SK-N-SH (cell line): ENCODE measurements at regions not wholly inside any gene's neighbourhood (a gene's known extent, or its start where the extent isn't known, plus 50 kb on each side); places are given as distances from the start of the nearest gene placed in this dataset.

Experiments
- CTCF ChIA-PET: fragments of 300-600, 350-600 bp; formaldehyde crosslinking; extraction: SDS; loops from one replicate; lab custom pipeline; 2021; lab: Yijun Ruan, JAX
- POLR2A ChIA-PET: fragments of 350-600 bp; sonication (Branson Sonifier 250); formaldehyde crosslinking; extraction: SDS; loops from one replicate; lab custom pipeline; 2020; ENCODE audit warnings: antibody characterized with exemption, inconsistent platforms; lab: Yijun Ruan, JAX
- DNase-seq: peaks from one replicate; pipeline ENCODE4 v3.0.0; 2012
- H2AFZ ChIP-seq: fragments of 200-600 bp; sonication (generic); 2 replicates; pipeline ENCODE4 v1.8.1; 2016; ENCODE audit warnings: antibody characterized with exemption, mild to moderate bottlenecking, low read depth
- H3F3A ChIP-seq: fragments of 200-600 bp; sonication (generic); replicated peaks from 2 replicates; pipeline ENCODE3; 2016; ENCODE audit warnings: antibody characterized with exemption, mild to moderate bottlenecking; ENCODE audit not compliant: insufficient read depth
- H3K27ac ChIP-seq, 2 experiments: fragments of 200-500 bp in 1 of 2; fragments of 200-600 bp in 1 of 2; sonication (Bioruptor generic) in 1 of 2; sonication (generic), shearing (Covaris generic) in 1 of 2; 2 replicates each; pipeline versions ENCODE4 v1.5.1 to v1.6.1; 2014 to 2016; ENCODE audit warnings: low read depth in 2 of 2, inconsistent platforms in 1 of 2, low read length in 1 of 2, mild to moderate bottlenecking in 1 of 2, mixed read lengths in 1 of 2
- H3K27me3 ChIP-seq: fragments of 200-600 bp; sonication (generic), shearing (Covaris generic); 2 replicates; pipeline ENCODE4 v1.6.1; 2016; ENCODE audit warnings: mixed run types; ENCODE audit not compliant: insufficient read depth
- H3K36me3 ChIP-seq, 2 experiments: fragments of 200-500 bp in 1 of 2; fragments of 200-600 bp in 1 of 2; sonication (Bioruptor generic) in 1 of 2; sonication (generic) in 1 of 2; replicated peaks in 1 of 2; 2 replicates each; pipeline versions ENCODE3 to v1.5.1; 2014 to 2016; ENCODE audit warnings: low read length in 1 of 2, mild to moderate bottlenecking in 1 of 2; ENCODE audit not compliant: insufficient read depth in 2 of 2, control insufficient read depth in 1 of 2
- H3K4me1 ChIP-seq, 2 experiments: fragments of 200-500 bp in 1 of 2; fragments of 200-600 bp in 1 of 2; sonication (Bioruptor generic) in 1 of 2; sonication (generic), shearing (Covaris generic) in 1 of 2; 2 replicates each; pipeline versions ENCODE4 v1.5.1 to v1.6.1; 2014 to 2016; ENCODE audit warnings: low read depth in 1 of 2, low read length in 1 of 2, mixed run types in 1 of 2; ENCODE audit not compliant: insufficient read depth in 2 of 2, control insufficient read depth in 1 of 2
- H3K4me2 ChIP-seq: fragments of 200-600 bp; sonication (generic), shearing (Covaris generic); 2 replicates; pipeline ENCODE4 v1.6.1; 2017; ENCODE audit warnings: mixed run types
- H3K4me3 ChIP-seq, 2 experiments: fragments of 200-500 bp in 1 of 2; fragments of 200-600 bp in 1 of 2; sonication (Bioruptor generic) in 1 of 2; sonication (generic), shearing (Covaris generic) in 1 of 2; 2 replicates each; pipeline versions ENCODE4 v1.5.1 to v1.8.1; 2014 to 2016; ENCODE audit warnings: low read depth in 2 of 2, inconsistent platforms in 1 of 2, low read length in 1 of 2, mild to moderate bottlenecking in 1 of 2, mixed read lengths in 1 of 2, moderate library complexity in 1 of 2
- H3K79me2 ChIP-seq: fragments of 200-600 bp; sonication (generic); 2 replicates; pipeline ENCODE4 v1.8.1; 2017; ENCODE audit warnings: mild to moderate bottlenecking; ENCODE audit not compliant: insufficient read depth
- H3K9ac ChIP-seq: fragments of 200-600 bp; sonication (generic); 2 replicates; pipeline ENCODE4 v1.6.1; 2017; ENCODE audit warnings: mixed run types
- H3K9me2 ChIP-seq: fragments of 200-600 bp; sonication (generic); 2 replicates; pipeline ENCODE4 v1.6.1; 2017; ENCODE audit warnings: mixed run types
- H3K9me3 ChIP-seq: fragments of 200-600 bp; sonication (generic); 2 replicates; pipeline ENCODE4 v1.6.1; 2017; ENCODE audit warnings: mixed run types, mild to moderate bottlenecking, moderate library complexity
- H4K20me1 ChIP-seq: fragments of 200-600 bp; sonication (generic); 2 replicates; pipeline ENCODE4 v1.6.1; 2017; ENCODE audit warnings: mild to moderate bottlenecking, mixed run types; ENCODE audit not compliant: insufficient read depth
- EP300 ChIP-seq, 2 experiments: IDR thresholded peaks; 2 replicates each; pipeline versions ENCODE4 v1.4.0 to v1.6.1; 2012; ENCODE audit warnings: borderline replicate concordance in 1 of 2, low read depth in 1 of 2, low read length in 1 of 2
- FOSL2 ChIP-seq: IDR thresholded peaks from 2 replicates; pipeline ENCODE4 v1.4.0; 2012; ENCODE audit warnings: low read depth, mild to moderate bottlenecking, moderate library complexity, borderline replicate concordance
- FOXM1 ChIP-seq: IDR thresholded peaks from 2 replicates; pipeline ENCODE4 v1.4.0; 2012; ENCODE audit warnings: low read depth, mild to moderate bottlenecking
- IRF3 ChIP-seq: fragments of 150-350 bp; IDR thresholded peaks from 2 replicates; pipeline ENCODE4 v1.6.1; 2016; ENCODE audit warnings: mild to moderate bottlenecking, low read depth, low read length
- JUND ChIP-seq: IDR thresholded peaks from 2 replicates; pipeline ENCODE4 v1.4.0; 2012
- MAX ChIP-seq: IDR thresholded peaks from 2 replicates; pipeline ENCODE4 v1.4.0; 2012; ENCODE audit warnings: low read depth
- MEF2A ChIP-seq: IDR thresholded peaks from 2 replicates; pipeline ENCODE4 v1.4.0; 2012; ENCODE audit warnings: low read depth, borderline replicate concordance
- MXI1 ChIP-seq: IDR thresholded peaks from 2 replicates; pipeline ENCODE4 v1.6.1; 2012; ENCODE audit warnings: mild to moderate bottlenecking, low read depth, low read length, improper control_type of control experiment
- POLR2AphosphoS5 ChIP-seq: IDR thresholded peaks from 2 replicates; pipeline ENCODE4 v1.6.1; 2012; ENCODE audit warnings: low read depth, low read length
- RXRA ChIP-seq: IDR thresholded peaks from 2 replicates; pipeline ENCODE4 v1.4.0; 2012; ENCODE audit warnings: low read depth, mild to moderate bottlenecking, borderline replicate concordance
- SIN3A ChIP-seq: IDR thresholded peaks from 2 replicates; pipeline ENCODE4 v1.6.1; 2012; ENCODE audit warnings: low read depth, mild to moderate bottlenecking, low read length, moderate library complexity, borderline replicate concordance
- TAF1 ChIP-seq: IDR thresholded peaks from 2 replicates; pipeline ENCODE4 v1.6.1; 2012; ENCODE audit warnings: low read depth, mild to moderate bottlenecking, low read length, moderate library complexity, borderline replicate concordance
- USF1 ChIP-seq: IDR thresholded peaks from 2 replicates; pipeline ENCODE4 v1.4.0; 2012; ENCODE audit warnings: low read depth, borderline replicate concordance
- USF2 ChIP-seq: fragments of 150-350 bp; IDR thresholded peaks from 2 replicates; pipeline ENCODE4 v1.6.1; 2017; ENCODE audit warnings: antibody characterized with exemption, low read length, low read depth, borderline replicate concordance
- ZBTB33 ChIP-seq: IDR thresholded peaks from 2 replicates; pipeline ENCODE4 v1.4.0; 2012; ENCODE audit warnings: low read depth, borderline replicate concordance
- WGBS: methylation state at CpG from one replicate; pipeline ENCODE4 v1.1.6; 2017; ENCODE audit warnings: low lambda C conversion rate; 5-methylcytosine and 5-hydroxymethylcytosine counted together

- no peak for DNase-seq
- no peaks in the 10 kb centered on the region for H4K20me1 ChIP-seq
- H3K9ac ChIP-seq = no peak overlapping the region
- no peak overlapping the region for H2AFZ ChIP-seq
- POLR2A ChIA-PET = no interaction called here
- no peaks in the 10 kb centered on the region for H3K4me1 ChIP-seq
- TF ChIP-seq MEF2A (no peak), USF1 (no peak), FOSL2 (no peak), FOXM1 (no peak), EP300 (IDR thresholded peaks at IDR 0.05; ENCODE audit: borderline replicate concordance in 1 of 2, low read depth in 1 of 2, low read length in 1 of 2) (no peak), JUND (no peak), MAX (no peak), ZBTB33 (no peak), MXI1 (no peak), SIN3A (no peak), RXRA (no peak)
- H3K4me2 ChIP-seq = no peak overlapping the region
- H3K27ac ChIP-seq = no peak overlapping the region
- H3K27me3 ChIP-seq = no peaks in the 10 kb centered on the region
- WGBS = 0% methylated on average over 3 of the region's 3 CpGs
- H3K79me2 ChIP-seq = no peaks in the 10 kb centered on the region
- H3K9me3 ChIP-seq = no peaks in the 10 kb centered on the region
- H3K36me3 ChIP-seq = no peaks in the 10 kb centered on the region
- CTCF ChIA-PET = no interaction called here
- H3K9me2 ChIP-seq = no peaks in the 10 kb centered on the region
- no peaks in the 10 kb centered on the region for H3F3A ChIP-seq
- no peak overlapping the region for H3K4me3 ChIP-seq
Observed at GRCh38 chr16:35724551-35724950, 2265.1 kb downstream of the TP53TG3F start.

- H3K27me3 ChIP-seq = no peaks in the 10 kb centered on the region
- no peaks in the 10 kb centered on the region for H3K9me3 ChIP-seq
- 7% methylated on average over 2 of the region's 6 CpGs for WGBS
- H3K4me3 ChIP-seq = no peak overlapping the region
- ChIA-PET CTCF (no interaction called here), POLR2A (no interaction called here)
- H3K79me2 ChIP-seq = no peaks in the 10 kb centered on the region
- H3K9me2 ChIP-seq = no peaks in the 10 kb centered on the region
- no peaks in the 10 kb centered on the region for H3K4me1 ChIP-seq
- H3K9ac ChIP-seq = no peak overlapping the region
- TF ChIP-seq POLR2AphosphoS5 (no peak), USF2 (no peak), TAF1 (no peak), IRF3 (no peak)
- TF ChIP-seq, all 33 proteins: peak for 0
- Histone ChIP-seq H3K4me2 (no peak overlapping the region), H2AFZ (no peak overlapping the region), H3F3A (no peaks in the 10 kb centered on the region), H3K36me3 (no peaks in the 10 kb centered on the region), H3K27ac (no peak overlapping the region), H4K20me1 (no peaks in the 10 kb centered on the region)
- DNase-seq = no peak
Observed at GRCh38 chr16:35725949-35726348, 2266.5 kb downstream of the TP53TG3F start.
